ENCODE measurements at regions not wholly inside any gene's neighbourhood (a gene's known extent, or its start where the extent isn't known, plus 50 kb on each side); places are given as distances from the start of the nearest gene placed in this dataset.

DNA sequence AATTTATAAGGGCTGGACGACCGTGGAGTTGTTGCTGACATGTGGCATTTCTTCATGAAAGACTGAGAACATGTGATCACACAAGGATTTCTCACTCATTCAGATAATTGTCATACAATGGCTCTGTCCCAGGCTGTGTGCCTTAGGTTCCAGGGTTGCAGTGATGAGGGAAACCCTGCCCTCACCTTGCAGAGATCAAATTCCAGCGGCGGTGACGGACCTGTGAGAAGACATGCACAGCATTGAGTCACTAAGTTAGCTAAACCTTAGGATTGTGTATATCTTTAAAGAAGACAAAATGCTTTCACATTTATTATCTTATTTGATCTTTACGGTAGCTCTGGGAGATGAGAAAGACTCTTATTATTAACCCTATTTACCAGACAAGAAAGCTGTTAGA, 1029.1 kb downstream of the BCL11B start:
- Histone ChIP-seq H3K4me3 (replicated peaks in 1 of 3) (no peak overlapping the region), H3K27me3 (no peaks in the 10 kb centered on the region), H3K9me3 (no peaks in the 10 kb centered on the region), H3K36me3 (no peaks in the 10 kb centered on the region), H3K27ac (no peak overlapping the region), H3K4me1 (no peaks in the 10 kb centered on the region)
- DNase-seq: no peak
- intact Hi-C loops (cut with DNase I): no loop called here
- TF ChIP-seq, protein P1, sequence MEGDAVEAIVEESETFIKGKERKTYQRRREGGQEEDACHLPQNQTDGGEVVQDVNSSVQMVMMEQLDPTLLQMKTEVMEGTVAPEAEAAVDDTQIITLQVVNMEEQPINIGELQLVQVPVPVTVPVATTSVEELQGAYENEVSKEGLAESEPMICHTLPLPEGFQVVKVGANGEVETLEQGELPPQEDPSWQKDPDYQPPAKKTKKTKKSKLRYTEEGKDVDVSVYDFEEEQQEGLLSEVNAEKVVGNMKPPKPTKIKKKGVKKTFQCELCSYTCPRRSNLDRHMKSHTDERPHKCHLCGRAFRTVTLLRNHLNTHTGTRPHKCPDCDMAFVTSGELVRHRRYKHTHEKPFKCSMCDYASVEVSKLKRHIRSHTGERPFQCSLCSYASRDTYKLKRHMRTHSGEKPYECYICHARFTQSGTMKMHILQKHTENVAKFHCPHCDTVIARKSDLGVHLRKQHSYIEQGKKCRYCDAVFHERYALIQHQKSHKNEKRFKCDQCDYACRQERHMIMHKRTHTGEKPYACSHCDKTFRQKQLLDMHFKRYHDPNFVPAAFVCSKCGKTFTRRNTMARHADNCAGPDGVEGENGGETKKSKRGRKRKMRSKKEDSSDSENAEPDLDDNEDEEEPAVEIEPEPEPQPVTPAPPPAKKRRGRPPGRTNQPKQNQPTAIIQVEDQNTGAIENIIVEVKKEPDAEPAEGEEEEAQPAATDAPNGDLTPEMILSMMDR (IDR thresholded peaks at IDR 0.05): no peak
- TF ChIP-seq POLR2A (IDR thresholded peaks at IDR 0.05): no peak
- WGBS, 2 donors: 77 to 81% methylated on average over 6 of the region's 6 CpGs

GRCh38 chr14:98243332-98243731, 1028.7 kb downstream of the BCL11B start:
- Histone ChIP-seq H3K4me1 (no peaks in the 10 kb centered on the region), H3K27me3 (no peaks in the 10 kb centered on the region), H3K4me3 (replicated peaks in 1 of 3) (no peak overlapping the region), H3K36me3 (no peaks in the 10 kb centered on the region), H3K9me3 (no peaks in the 10 kb centered on the region), H3K27ac (no peak overlapping the region)
- intact Hi-C loops (cut with DNase I): no loop called here
- 74 to 82% methylated on average over 4 of the region's 4 CpGs for WGBS, 2 donors
- TF ChIP-seq, protein P1 (IDR thresholded peaks at IDR 0.05): no peak
- no peak for DNase-seq

- WGBS, 2 donors: 48 to 55% methylated on average over 12 of the region's 12 CpGs
- Histone ChIP-seq H3K4me3 (replicated peaks in 1 of 3) (no peak overlapping the region), H3K4me1 (no peaks in the 10 kb centered on the region), H3K27me3 (no peaks in the 10 kb centered on the region), H3K9me3 (no peaks in the 10 kb centered on the region), H3K36me3 (no peaks in the 10 kb centered on the region), H3K27ac (no peak overlapping the region)
- DNase-seq: no peak
- intact Hi-C loops (cut with DNase I): no loop called here
- TF ChIP-seq POLR2A (IDR thresholded peaks at IDR 0.05): no peak
- TF ChIP-seq, protein P1 (IDR thresholded peaks at IDR 0.05): no peak
Measured at GRCh38 chr14:98244162-98244948, 1027.6 kb downstream of the BCL11B start.

- no peak for DNase-seq
- intact Hi-C loops (cut with DNase I): no loop called here
Measured at GRCh38 chr14:98244966-98245569, 1026.9 kb downstream of the BCL11B start.

DNA sequence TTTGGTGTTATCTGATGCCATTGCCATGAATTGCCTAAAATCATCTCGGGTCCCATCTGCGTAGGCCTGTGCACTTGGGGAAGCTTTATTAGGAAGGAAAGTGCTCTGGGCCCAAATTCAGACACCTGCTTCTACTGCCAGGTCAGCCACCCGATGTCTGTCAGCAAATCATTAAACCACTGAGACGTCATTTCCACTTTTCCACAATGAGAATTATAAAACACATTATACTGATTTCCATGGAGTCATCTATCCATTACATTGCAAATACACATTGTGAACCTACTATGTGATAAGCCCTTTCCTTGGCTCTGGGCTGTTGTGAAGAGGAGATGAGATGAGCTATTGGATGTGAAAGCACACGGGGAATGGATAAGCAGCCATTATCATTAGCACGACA, 1022.9 kb downstream of the BCL11B start:
- Histone ChIP-seq H3K4me1 (no peaks in the 10 kb centered on the region), H3K27ac (no peak overlapping the region), H3K27me3 (no peaks in the 10 kb centered on the region), H3K4me3 (replicated peaks in 1 of 3) (no peak overlapping the region), H3K9me3 (no peaks in the 10 kb centered on the region), H3K36me3 (no peaks in the 10 kb centered on the region)
- TF ChIP-seq, protein P1 (IDR thresholded peaks at IDR 0.05): no peak
- no peak for TF ChIP-seq POLR2A (IDR thresholded peaks at IDR 0.05)
- no peak for DNase-seq
- 86 to 90% methylated on average over 6 of the region's 6 CpGs for WGBS, 2 donors
- intact Hi-C loops (cut with DNase I): no loop called here

More at GRCh38 chr14:98244966-98245569, 1026.9 kb downstream of the BCL11B start:
- H3K9me3 ChIP-seq: no peaks in the 10 kb centered on the region
- TF ChIP-seq, protein P1 (IDR thresholded peaks at IDR 0.05): no peak
- no peak for TF ChIP-seq POLR2A (IDR thresholded peaks at IDR 0.05)
- no peaks in the 10 kb centered on the region for H3K36me3 ChIP-seq
- H3K27me3 ChIP-seq: no peaks in the 10 kb centered on the region
- H3K4me3 ChIP-seq (replicated peaks in 1 of 3): no peak overlapping the region
- no peaks in the 10 kb centered on the region for H3K4me1 ChIP-seq
- 85% methylated on average over 7 of the region's 7 CpGs for WGBS, 2 donors
- H3K27ac ChIP-seq: no peak overlapping the region
